ENCODE measurements at regions not wholly inside any gene's neighbourhood (a gene's known extent, or its start where the extent isn't known, plus 50 kb on each side); places are given as distances from the start of the nearest gene placed in this dataset.

GRCh38 chr11:121688055-121688491 lies 235.3 kb upstream of the SORL1-AS1 start:
- DNase-seq (ENCODE audit: low spot score): no peak
- no peaks in the 10 kb centered on the region for H3K27me3 Mint-ChIP-seq (ENCODE audit: low read depth)
- H3K4me1 Mint-ChIP-seq (ENCODE audit: low read depth): peaks cover 11% of the 10 kb centered on the region
- no peak overlapping the region for H3K4me3 Mint-ChIP-seq (ENCODE audit: unreplicated experiment)
- no peak for TF ChIP-seq CTCF (IDR thresholded peaks at IDR 0.05)
- no peaks in the 10 kb centered on the region for H3K9me3 Mint-ChIP-seq (ENCODE audit: low read depth)
- no peak overlapping the region for H3K27ac Mint-ChIP-seq (ENCODE audit: unreplicated experiment)
- no peaks in the 10 kb centered on the region for H3K36me3 Mint-ChIP-seq (ENCODE audit: low read depth)

- no peaks in the 10 kb centered on the region for H3K9me3 Mint-ChIP-seq (ENCODE audit: low read depth)
- H3K27me3 Mint-ChIP-seq (ENCODE audit: low read depth): no peaks in the 10 kb centered on the region
Measured at GRCh38 chr11:121683791-121684190, 231.0 kb upstream of the SORL1-AS1 start.

More at GRCh38 chr11:121683791-121684190, 231.0 kb upstream of the SORL1-AS1 start:
- Mint-ChIP-seq H3K4me3 (ENCODE audit: unreplicated experiment) (no peak overlapping the region), H3K36me3 (ENCODE audit: low read depth) (no peaks in the 10 kb centered on the region), H3K27ac (ENCODE audit: unreplicated experiment) (no peak overlapping the region), H3K4me1 (ENCODE audit: low read depth) (peaks cover 21% of the 10 kb centered on the region)
- TF ChIP-seq CTCF (IDR thresholded peaks at IDR 0.05): no peak
- no peak for DNase-seq (ENCODE audit: low spot score)

All from chondrocyte (in vitro differentiated cells).